IMR-90 (cell line): ENCODE measurements at regions not wholly inside any gene's neighbourhood (a gene's known extent, or its start where the extent isn't known, plus 50 kb on each side); places are given as distances from the start of the nearest gene placed in this dataset.

ENCODE experiments used
- ATAC-seq: fragments of 200-7000 bp; cut with Tn5 transposase; 2 replicates; pipeline ENCODE4 v1.9.1; 2020; ENCODE audit warnings: low read depth, mild to moderate bottlenecking, moderate library complexity
- BruUV-seq: library from RNA; stranded (reverse); fragments of 400-500 nt; replicated peaks from 2 replicates; lab custom pipeline; 2021; lab: Mats Ljungman, UMichigan
- CTCF ChIA-PET: fragments of 300-600 bp; formaldehyde crosslinking; extraction: SDS; loops from one replicate; lab custom pipeline; 2021; ENCODE audit warnings: antibody characterized with exemption; lab: Yijun Ruan, JAX
- POLR2A ChIA-PET: fragments of 300-600 bp; sonication (Branson Sonifier 250); formaldehyde crosslinking; loops from one replicate; lab custom pipeline; 2022; ENCODE audit warnings: antibody characterized with exemption; ENCODE audit not compliant: unreplicated experiment; lab: Charles Lee
- DNase-seq: peaks from one replicate; pipeline ENCODE4 v3.0.0; 2013
- H2AFZ ChIP-seq: replicated peaks from 2 replicates; pipeline ENCODE3; 2013; ENCODE audit warnings: low read length, mild to moderate bottlenecking; ENCODE audit not compliant: poor library complexity
- H2AK5ac ChIP-seq: 2 replicates; pipeline ENCODE4 v1.6.1; 2013; ENCODE audit warnings: low read depth, low read length, inconsistent platforms
- H2AK9ac ChIP-seq: replicated peaks from 2 replicates; pipeline ENCODE3; 2013; ENCODE audit warnings: mild to moderate bottlenecking, low read depth, low read length, moderate library complexity; ENCODE audit not compliant: poor library complexity
- H2BK120ac ChIP-seq: 2 replicates; pipeline ENCODE4 v1.6.1; 2013; ENCODE audit warnings: low read depth, low read length, inconsistent platforms
- H2BK15ac ChIP-seq: 3 replicates; pipeline ENCODE4 v1.6.1; 2013; ENCODE audit warnings: low read depth, low read length, inconsistent platforms
- H2BK20ac ChIP-seq: 2 replicates; pipeline ENCODE4 v1.6.1; 2013; ENCODE audit warnings: low read depth, mild to moderate bottlenecking, inconsistent platforms, low read length, moderate library complexity
- H2BK5ac ChIP-seq: 2 replicates; pipeline ENCODE4 v1.6.1; 2013; ENCODE audit warnings: mild to moderate bottlenecking, low read depth, low read length, inconsistent platforms; ENCODE audit not compliant: poor library complexity, severe bottlenecking
- H3K14ac ChIP-seq: replicated peaks from 2 replicates; pipeline ENCODE4 v1.6.1; 2013; ENCODE audit warnings: low read depth, low read length, inconsistent platforms
- H3K18ac ChIP-seq: 2 replicates; pipeline ENCODE4 v1.6.1; 2013; ENCODE audit warnings: low read depth, low read length, control low read depth
- H3K23ac ChIP-seq: 2 replicates; pipeline ENCODE4 v1.6.1; 2013; ENCODE audit warnings: low read depth, low read length, inconsistent platforms
- H3K27ac ChIP-seq: 2 replicates; pipeline ENCODE4 v1.5.1; 2013; ENCODE audit warnings: mild to moderate bottlenecking, control low read depth, low read length; ENCODE audit not compliant: insufficient read depth
- H3K27me3 ChIP-seq: 2 replicates; pipeline ENCODE4 v1.6.1; 2013; ENCODE audit warnings: low read length; ENCODE audit not compliant: control insufficient read depth, insufficient read depth
- H3K36me3 ChIP-seq: 2 replicates; pipeline ENCODE4 v1.6.1; 2013; ENCODE audit warnings: low read length, mixed read lengths; ENCODE audit not compliant: control insufficient read depth, insufficient read depth
- H3K4ac ChIP-seq: 2 replicates; pipeline ENCODE4 v1.6.1; 2013; ENCODE audit warnings: low read depth, low read length, inconsistent platforms
- H3K4me1 ChIP-seq: 2 replicates; pipeline ENCODE4 v1.6.1; 2013; ENCODE audit warnings: low read length, mixed read lengths; ENCODE audit not compliant: control insufficient read depth, insufficient read depth
- H3K4me2 ChIP-seq: 2 replicates; pipeline ENCODE4 v1.6.1; 2013; ENCODE audit warnings: low read depth, mild to moderate bottlenecking, control low read depth, low read length, moderate library complexity
- H3K4me3 ChIP-seq: 2 replicates; pipeline ENCODE4 v1.5.1; 2013; ENCODE audit warnings: low read depth, mild to moderate bottlenecking, control low read depth, low read length, moderate library complexity; ENCODE audit not compliant: insufficient read depth
- H3K56ac ChIP-seq: 2 replicates; pipeline ENCODE4 v1.6.1; 2013; ENCODE audit warnings: low read length, inconsistent platforms; ENCODE audit not compliant: insufficient read depth; ENCODE audit errors: extremely low read depth
- H3K79me1 ChIP-seq, 2 experiments: 2 replicates each; pipeline ENCODE4 v1.6.1; 2013; ENCODE audit warnings: low read length in 2 of 2, inconsistent platforms in 1 of 2, low read depth in 1 of 2
- H3K9ac ChIP-seq: 2 replicates; pipeline ENCODE4 v1.6.1; 2013; ENCODE audit warnings: low read depth, low read length, control low read depth
- H3K9me1 ChIP-seq: 2 replicates; pipeline ENCODE4 v1.6.1; 2013; ENCODE audit warnings: low read length, inconsistent platforms; ENCODE audit not compliant: insufficient read depth
- H3K9me3 ChIP-seq: 2 replicates; pipeline ENCODE4 v1.6.1; 2013; ENCODE audit warnings: low read length; ENCODE audit not compliant: control insufficient read depth, insufficient read depth
- H4K20me1 ChIP-seq: 2 replicates; pipeline ENCODE4 v1.6.1; 2013; ENCODE audit warnings: low read length, inconsistent platforms; ENCODE audit not compliant: insufficient read depth
- H4K5ac ChIP-seq: 2 replicates; pipeline ENCODE4 v1.6.1; 2013; ENCODE audit warnings: mild to moderate bottlenecking, low read depth, low read length, control low read depth
- H4K8ac ChIP-seq, 2 experiments: 2 replicates each; pipeline ENCODE4 v1.6.1; 2013; ENCODE audit warnings: low read depth in 2 of 2, low read length in 2 of 2, control low read depth in 1 of 2, inconsistent platforms in 1 of 2
- H4K91ac ChIP-seq: 2 replicates; pipeline ENCODE4 v1.6.1; 2013; ENCODE audit warnings: low read depth, low read length, inconsistent platforms; ENCODE audit not compliant: insufficient read depth
- MXI1 ChIP-seq: IDR thresholded peaks from 2 replicates; pipeline ENCODE4 v1.6.1; 2012; ENCODE audit warnings: low read depth, mild to moderate bottlenecking, low read length, moderate library complexity, borderline replicate concordance
- RAD21 ChIP-seq: IDR thresholded peaks from 2 replicates; pipeline ENCODE4 v1.6.1; 2012; ENCODE audit warnings: low read length, improper control_type of control experiment
- SMC3 ChIP-seq: fragments of 150-350 bp; IDR thresholded peaks from 2 replicates; pipeline ENCODE4 v1.6.1; 2016; ENCODE audit warnings: low read depth, mild to moderate bottlenecking, antibody characterized with exemption, low read length, moderate library complexity
- WGBS, 2 experiments: methylation state at CpG; one replicate each; pipeline versions ENCODE4 v1.1.5 to v1.1.7; 2013; ENCODE audit warnings: missing lambda C conversion rate in 2 of 2; ENCODE audit not compliant: insufficient read length in 1 of 2; ENCODE audit errors: extremely low coverage in 2 of 2; 5-methylcytosine and 5-hydroxymethylcytosine counted together
- dilution Hi-C: fragments of 300-500 bp; cut with HindIII; formaldehyde crosslinking; loops from one replicate; pipeline ENCODE4 v1.14.3; 2018; ENCODE audit warnings: low sequenced_read_pairs; ENCODE audit not compliant: unreplicated experiment
- in situ Hi-C: fragments of 300-500 bp; cut with MboI; formaldehyde crosslinking; loops from 3 replicates; pipeline ENCODE4 v1.14.3; 2019; ENCODE audit warnings: low sequenced_read_pairs, inconsistent platforms, mixed read lengths
- intact Hi-C: fragments of 100-400 bp; cut with micrococcal nuclease; formaldehyde crosslinking; loops from 2 replicates; pipeline ENCODE4 v1.10.0; 2022

DNA sequence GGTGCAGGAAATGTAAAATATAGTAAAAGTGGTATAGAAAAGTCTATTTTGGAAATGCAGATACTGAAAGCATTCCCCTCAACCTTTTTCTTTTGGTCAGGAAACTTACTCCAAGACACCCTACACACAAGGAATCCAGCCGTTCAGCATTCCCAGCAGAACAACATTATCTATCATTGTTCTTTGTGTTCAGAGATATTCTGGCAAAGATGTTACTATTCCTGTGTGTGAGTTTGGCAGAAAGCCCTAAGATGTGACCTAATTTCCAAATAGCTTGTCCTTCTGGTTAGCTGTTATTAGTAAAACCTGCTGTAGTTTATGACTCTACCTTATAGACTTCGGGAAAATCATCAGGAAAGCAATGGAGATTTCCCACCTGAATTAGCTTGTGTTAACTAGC is 78.1 kb upstream of the PELI1 start:
- Histone ChIP-seq H2BK15ac (no peak overlapping the region), H3K9me3 (no peaks in the 10 kb centered on the region), H2BK20ac (no peak overlapping the region), H2BK120ac (no peak overlapping the region), H2AFZ (no peak overlapping the region), H4K91ac (no peak overlapping the region), H3K9ac (no peak overlapping the region), H3K14ac (no peak overlapping the region), H3K4me1 (no peaks in the 10 kb centered on the region), H3K27ac (no peak overlapping the region), H2BK5ac (no peak overlapping the region), H4K8ac (no peak overlapping the region), H3K4me2 (no peak overlapping the region), H3K4me3 (no peak overlapping the region), H3K4ac (no peak overlapping the region), H3K27me3 (peaks cover 36% of the 10 kb centered on the region), H3K36me3 (no peaks in the 10 kb centered on the region), H3K9me1 (no peaks in the 10 kb centered on the region), H4K20me1 (no peaks in the 10 kb centered on the region), H3K18ac (no peak overlapping the region), H4K5ac (no peak overlapping the region), H2AK9ac (no peak overlapping the region), H3K79me1 (no peaks in the 10 kb centered on the region), H2AK5ac (no peak overlapping the region), H3K56ac (no peak overlapping the region), H3K23ac (no peak overlapping the region)
- BruUV-seq = no TSS peak
- intact Hi-C loops = no loop called here
- TF ChIP-seq MXI1 (no peak), SMC3 (no peak), RAD21 (no peak)
- no CpG with 5 or more reads among the region's 2 CpGs for WGBS, 2 experiments
- dilution Hi-C loops = no loop called here
- POLR2A ChIA-PET = no interaction called here
- DNase-seq (peak; percentile 21), ATAC-seq (no peak)
- in situ Hi-C loops = no loop called here
- CTCF ChIA-PET = interaction anchor here (1.4 kb wide), 1 partner anchor 27 kb away, joined by 4 read pairs; no protein-coding TSS in a partner anchor
